Osteoblast (primary cell): ENCODE measurements at regions not wholly inside any gene's neighbourhood (a gene's known extent, or its start where the extent isn't known, plus 50 kb on each side); places are given as distances from the start of the nearest gene placed in this dataset.

Source experiments
- DNase-seq: peaks from one replicate; pipeline ENCODE4 v3.0.0; 2011; ENCODE audit warnings: low spot score, mixed read lengths; ENCODE audit not compliant: insufficient read length; ENCODE audit errors: missing footprints
- H2AFZ ChIP-seq: 2 replicates; pipeline ENCODE4 v1.6.0; 2011; ENCODE audit warnings: mild to moderate bottlenecking, low read length
- H3K27ac ChIP-seq: 2 replicates; pipeline ENCODE4 v1.5.1; 2011; ENCODE audit warnings: mild to moderate bottlenecking, low read depth, low read length, moderate library complexity
- H3K27me3 ChIP-seq: 2 replicates; pipeline ENCODE4 v1.6.0; 2012; ENCODE audit warnings: mild to moderate bottlenecking, control low read depth, inconsistent platforms, low read length, moderate library complexity; ENCODE audit not compliant: insufficient read depth
- H3K36me3 ChIP-seq: 2 replicates; pipeline ENCODE4 v1.5.1; 2011; ENCODE audit warnings: mild to moderate bottlenecking, low read length, control low read depth, moderate library complexity; ENCODE audit not compliant: insufficient read depth
- H3K4me1 ChIP-seq: 2 replicates; pipeline ENCODE4 v1.5.1; 2011; ENCODE audit warnings: mild to moderate bottlenecking, low read length, control low read depth, moderate library complexity; ENCODE audit not compliant: insufficient read depth
- H3K4me2 ChIP-seq: 2 replicates; pipeline ENCODE4 v1.6.0; 2011; ENCODE audit warnings: mild to moderate bottlenecking, low read length; ENCODE audit not compliant: insufficient read depth
- H3K4me3 ChIP-seq: fragments of 200-600 bp; sonication (generic); 3 replicates; pipeline ENCODE4 v1.5.1; 2012; ENCODE audit warnings: mild to moderate bottlenecking, low read length, inconsistent platforms; ENCODE audit not compliant: insufficient read depth
- H3K79me2 ChIP-seq: 2 replicates; pipeline ENCODE4 v1.6.0; 2012; ENCODE audit warnings: mild to moderate bottlenecking, low read length, control low read depth, inconsistent platforms; ENCODE audit not compliant: insufficient read depth
- H3K9me3 ChIP-seq: 2 replicates; pipeline ENCODE4 v1.5.1; 2011; ENCODE audit warnings: low read depth, low read length, control low read depth
- H4K20me1 ChIP-seq: 2 replicates; pipeline ENCODE4 v1.6.0; 2012; ENCODE audit warnings: mild to moderate bottlenecking, low read length, control low read depth; ENCODE audit not compliant: insufficient read depth
- CTCF ChIP-seq: IDR thresholded peaks from 2 replicates; pipeline ENCODE4 v1.5.1; 2011; ENCODE audit warnings: mild to moderate bottlenecking, low read depth, low read length, moderate library complexity; ENCODE audit errors: extremely low read depth

GRCh38 chr15:93517176-93517575, 428.2 kb upstream of the RGMA start:
- H3K79me2 ChIP-seq = no peaks in the 10 kb centered on the region
- H3K9me3 ChIP-seq = peaks cover 3% of the 10 kb centered on the region
- no peak for DNase-seq
- H4K20me1 ChIP-seq = no peaks in the 10 kb centered on the region
- H2AFZ ChIP-seq = no peak overlapping the region
- H3K36me3 ChIP-seq = no peaks in the 10 kb centered on the region
- TF ChIP-seq CTCF = no peak
- no peaks in the 10 kb centered on the region for H3K4me1 ChIP-seq
- H3K27ac ChIP-seq = no peak overlapping the region
- no peak overlapping the region for H3K4me2 ChIP-seq
- H3K4me3 ChIP-seq = no peak overlapping the region
- no peaks in the 10 kb centered on the region for H3K27me3 ChIP-seq

DNA sequence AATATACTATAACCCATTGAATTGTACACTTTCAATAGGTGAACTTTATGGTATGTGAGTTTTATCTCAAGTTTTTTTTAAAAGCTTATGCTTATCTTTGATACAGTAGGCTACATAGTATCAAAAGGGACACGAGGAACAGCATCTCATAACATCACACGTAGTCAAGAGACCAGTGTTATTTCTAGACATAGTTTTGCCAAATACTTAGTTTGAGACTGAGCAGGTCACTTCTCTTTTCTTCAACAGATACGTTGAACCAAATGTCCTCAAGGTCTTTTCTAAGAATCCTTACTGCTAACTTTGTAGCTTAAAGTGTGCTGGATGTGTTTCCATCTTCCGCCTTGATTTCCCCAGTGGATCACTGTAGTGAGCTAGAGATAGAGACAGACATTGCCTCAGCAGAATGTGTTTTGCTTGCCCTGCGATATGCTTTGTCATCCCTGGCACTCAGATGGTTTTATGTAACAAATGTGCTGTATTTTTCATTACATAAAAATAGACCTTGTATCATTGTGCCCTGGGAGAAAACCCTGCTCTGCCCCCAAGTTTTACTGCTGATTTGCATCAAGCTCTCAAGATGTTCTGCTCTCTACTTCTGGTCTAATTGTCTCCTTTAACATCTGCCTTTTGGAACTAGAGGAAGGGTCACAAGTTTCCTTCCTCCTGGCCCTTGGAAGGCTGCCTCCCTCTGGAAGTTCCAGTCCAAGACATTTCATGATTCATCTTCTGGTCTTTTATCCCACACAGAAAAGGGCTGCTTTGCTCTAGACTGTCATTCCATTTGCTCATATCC, 426.4 kb upstream of the RGMA start:
- no peak overlapping the region for H3K4me3 ChIP-seq
- no peak for DNase-seq
- peaks cover 3% of the 10 kb centered on the region for H3K9me3 ChIP-seq
- H3K36me3 ChIP-seq = no peaks in the 10 kb centered on the region
- H3K27ac ChIP-seq = no peak overlapping the region
- H3K27me3 ChIP-seq = no peaks in the 10 kb centered on the region
- H3K4me2 ChIP-seq = no peak overlapping the region
- H3K79me2 ChIP-seq = no peaks in the 10 kb centered on the region
- no peaks in the 10 kb centered on the region for H4K20me1 ChIP-seq
- H2AFZ ChIP-seq = no peak overlapping the region
- no peaks in the 10 kb centered on the region for H3K4me1 ChIP-seq
- no peak for TF ChIP-seq CTCF

- no peak for DNase-seq
- H2AFZ ChIP-seq = no peak overlapping the region
Measured at GRCh38 chr15:93506646-93507045, 417.6 kb upstream of the RGMA start.

More at GRCh38 chr15:93506646-93507045, 417.6 kb upstream of the RGMA start:
- H3K27ac ChIP-seq = no peak overlapping the region
- H3K27me3 ChIP-seq = no peaks in the 10 kb centered on the region
- H3K4me3 ChIP-seq = no peak overlapping the region
- no peak for TF ChIP-seq CTCF
- no peaks in the 10 kb centered on the region for H3K79me2 ChIP-seq
- H4K20me1 ChIP-seq = no peaks in the 10 kb centered on the region
- H3K4me1 ChIP-seq = no peaks in the 10 kb centered on the region
- peaks cover 2% of the 10 kb centered on the region for H3K9me3 ChIP-seq
- H3K36me3 ChIP-seq = no peaks in the 10 kb centered on the region
- H3K4me2 ChIP-seq = no peak overlapping the region
